ENCODE measurements at regions not wholly inside any gene's neighbourhood (a gene's known extent, or its start where the extent isn't known, plus 50 kb on each side); places are given as distances from the start of the nearest gene placed in this dataset.

GRCh38 chr1:30110846-30111245, 612.5 kb downstream of the MATN1 start:
- no peaks in the 10 kb centered on the region for H3K9me1 ChIP-seq (ENCODE audit: control insufficient read depth, extremely low read depth, insufficient read depth, low read length)
- H3K9me3 ChIP-seq (ENCODE audit: control insufficient read depth, low read depth, low read length) = no peaks in the 10 kb centered on the region
- H3K4me1 ChIP-seq (ENCODE audit: control insufficient read depth, extremely low read depth, insufficient read depth, low read length) = no peaks in the 10 kb centered on the region
- DNase-seq (ENCODE audit: low read depth, low spot score) = no peak
- TF ChIP-seq EZH2 (IDR thresholded peaks at IDR 0.05; ENCODE audit: low read length) = no peak
- H2AFZ ChIP-seq (ENCODE audit: control insufficient read depth, low read length) = no peak overlapping the region
- H3K9ac ChIP-seq (ENCODE audit: control insufficient read depth, extremely low read depth, insufficient read depth, low read length) = no peak overlapping the region
- H3K27ac ChIP-seq (ENCODE audit: control insufficient read depth, insufficient read depth, low read length) = no peak overlapping the region
- dilution Hi-C loops (cut with MboI; ENCODE audit: extremely low pct_ligation_motif_present, low sequenced_read_pairs) = no loop called here
- H3K4me2 ChIP-seq (ENCODE audit: control insufficient read depth, extremely low read depth, insufficient read depth, low read depth, low read length) = no peak overlapping the region
- no peaks in the 10 kb centered on the region for H3K79me2 ChIP-seq (ENCODE audit: control insufficient read depth, insufficient read depth, low read length)
- no peaks in the 10 kb centered on the region for H4K20me1 ChIP-seq (ENCODE audit: control insufficient read depth, extremely low read depth, insufficient read depth, low read length)
- peaks cover 24% of the 10 kb centered on the region for H3K27me3 ChIP-seq (ENCODE audit: control insufficient read depth, extremely low read depth, insufficient read depth, low read length)
- no peak overlapping the region for H3K4me3 ChIP-seq (ENCODE audit: control insufficient read depth in 2 of 3, extremely low read depth in 1 of 3, insufficient read depth in 2 of 3, low read depth in 1 of 3, low read length in 3 of 3)
- no peaks in the 10 kb centered on the region for H3K36me3 ChIP-seq (ENCODE audit: control insufficient read depth in 2 of 2, extremely low read depth in 1 of 2, insufficient read depth in 2 of 2, low read length in 2 of 2)
- no peak for FAIRE-seq

GRCh38 chr1:30109853-30110252, 613.5 kb downstream of the MATN1 start:
- no peak for DNase-seq (ENCODE audit: low read depth, low spot score)
- Histone ChIP-seq H3K36me3 (ENCODE audit: control insufficient read depth in 2 of 2, extremely low read depth in 1 of 2, insufficient read depth in 2 of 2, low read length in 2 of 2) (no peaks in the 10 kb centered on the region), H2AFZ (ENCODE audit: control insufficient read depth, low read length) (no peak overlapping the region), H3K27ac (ENCODE audit: control insufficient read depth, insufficient read depth, low read length) (no peak overlapping the region), H3K9ac (ENCODE audit: control insufficient read depth, extremely low read depth, insufficient read depth, low read length) (no peak overlapping the region), H3K9me1 (ENCODE audit: control insufficient read depth, extremely low read depth, insufficient read depth, low read length) (no peaks in the 10 kb centered on the region), H3K4me2 (ENCODE audit: control insufficient read depth, extremely low read depth, insufficient read depth, low read depth, low read length) (no peak overlapping the region), H4K20me1 (ENCODE audit: control insufficient read depth, extremely low read depth, insufficient read depth, low read length) (no peaks in the 10 kb centered on the region), H3K27me3 (ENCODE audit: control insufficient read depth, extremely low read depth, insufficient read depth, low read length) (peaks cover 24% of the 10 kb centered on the region), H3K4me1 (ENCODE audit: control insufficient read depth, extremely low read depth, insufficient read depth, low read length) (no peaks in the 10 kb centered on the region), H3K4me3 (ENCODE audit: control insufficient read depth in 2 of 3, extremely low read depth in 1 of 3, insufficient read depth in 2 of 3, low read depth in 1 of 3, low read length in 3 of 3) (no peak overlapping the region), H3K9me3 (ENCODE audit: control insufficient read depth, low read depth, low read length) (no peaks in the 10 kb centered on the region), H3K79me2 (ENCODE audit: control insufficient read depth, insufficient read depth, low read length) (no peaks in the 10 kb centered on the region)
- TF ChIP-seq EZH2 (IDR thresholded peaks at IDR 0.05; ENCODE audit: low read length) (no peak), CTCF (optimal IDR thresholded peaks at IDR 0.05 in 1 of 3, IDR thresholded peaks at IDR 0.05 in 1 of 3, conservative IDR thresholded peaks at IDR 0.05 in 1 of 3; ENCODE audit: extremely low read depth in 1 of 3, insufficient read depth in 2 of 3, low read length in 3 of 3) (no peak)
- FAIRE-seq = no peak
- dilution Hi-C loops (cut with MboI; ENCODE audit: extremely low pct_ligation_motif_present, low sequenced_read_pairs) = no loop called here

- TF ChIP-seq EZH2 (IDR thresholded peaks at IDR 0.05; ENCODE audit: low read length) (no peak), CTCF (optimal IDR thresholded peaks at IDR 0.05 in 1 of 3, IDR thresholded peaks at IDR 0.05 in 1 of 3, conservative IDR thresholded peaks at IDR 0.05 in 1 of 3; ENCODE audit: extremely low read depth in 1 of 3, insufficient read depth in 2 of 3, low read length in 3 of 3) (no peak)
- Histone ChIP-seq H3K9me1 (ENCODE audit: control insufficient read depth, extremely low read depth, insufficient read depth, low read length) (no peaks in the 10 kb centered on the region), H3K27me3 (ENCODE audit: control insufficient read depth, extremely low read depth, insufficient read depth, low read length) (peaks cover 24% of the 10 kb centered on the region), H3K4me3 (ENCODE audit: control insufficient read depth in 2 of 3, extremely low read depth in 1 of 3, insufficient read depth in 2 of 3, low read depth in 1 of 3, low read length in 3 of 3) (no peak overlapping the region), H3K4me1 (ENCODE audit: control insufficient read depth, extremely low read depth, insufficient read depth, low read length) (no peaks in the 10 kb centered on the region), H3K36me3 (ENCODE audit: control insufficient read depth in 2 of 2, extremely low read depth in 1 of 2, insufficient read depth in 2 of 2, low read length in 2 of 2) (no peaks in the 10 kb centered on the region), H3K9me3 (ENCODE audit: control insufficient read depth, low read depth, low read length) (no peaks in the 10 kb centered on the region), H3K9ac (ENCODE audit: control insufficient read depth, extremely low read depth, insufficient read depth, low read length) (no peak overlapping the region), H3K27ac (ENCODE audit: control insufficient read depth, insufficient read depth, low read length) (no peak overlapping the region), H2AFZ (ENCODE audit: control insufficient read depth, low read length) (no peak overlapping the region), H3K79me2 (ENCODE audit: control insufficient read depth, insufficient read depth, low read length) (no peaks in the 10 kb centered on the region), H3K4me2 (ENCODE audit: control insufficient read depth, extremely low read depth, insufficient read depth, low read depth, low read length) (no peak overlapping the region), H4K20me1 (ENCODE audit: control insufficient read depth, extremely low read depth, insufficient read depth, low read length) (no peaks in the 10 kb centered on the region)
- no peak for DNase-seq (ENCODE audit: low read depth, low spot score)
- dilution Hi-C loops (cut with MboI; ENCODE audit: extremely low pct_ligation_motif_present, low sequenced_read_pairs) = no loop called here
- no peak for FAIRE-seq
These were observed 615.2 kb downstream of the MATN1 start for GRCh38 chr1:30108186-30108585.

All from keratinocyte (primary cell).